ENCODE measurements at regions not wholly inside any gene's neighbourhood (a gene's known extent, or its start where the extent isn't known, plus 50 kb on each side); places are given as distances from the start of the nearest gene placed in this dataset.

GRCh38 chr9:78552802-78553201 lies 255.9 kb downstream of the PSAT1 start:
- TF ChIP-seq POLR2A (IDR thresholded peaks at IDR 0.05): no peak
- no peak for TF ChIP-seq CTCF (IDR thresholded peaks at IDR 0.05)

Data from uterus (tissue), 2 donors.